D721Med (cell line): ENCODE measurements at regions not wholly inside any gene's neighbourhood (a gene's known extent, or its start where the extent isn't known, plus 50 kb on each side); places are given as distances from the start of the nearest gene placed in this dataset.

Experiments
- DNase-seq: peaks from one replicate; pipeline ENCODE4 v3.0.0; 2011; ENCODE audit warnings: low spot score; ENCODE audit not compliant: insufficient read length
- FAIRE-seq: peaks from 2 replicates; lab custom pipeline; 2011; peaks lifted over from hg19 to GRCh38; lab: Jason Lieb, UNC
- TF ChIP-seq, protein P1 (sequence below): IDR thresholded peaks from 2 replicates; pipeline ENCODE4 v1.5.1; 2012; ENCODE audit warnings: mild to moderate bottlenecking, control low read depth; ENCODE audit not compliant: insufficient read depth; ENCODE audit errors: missing control alignments

DNA sequence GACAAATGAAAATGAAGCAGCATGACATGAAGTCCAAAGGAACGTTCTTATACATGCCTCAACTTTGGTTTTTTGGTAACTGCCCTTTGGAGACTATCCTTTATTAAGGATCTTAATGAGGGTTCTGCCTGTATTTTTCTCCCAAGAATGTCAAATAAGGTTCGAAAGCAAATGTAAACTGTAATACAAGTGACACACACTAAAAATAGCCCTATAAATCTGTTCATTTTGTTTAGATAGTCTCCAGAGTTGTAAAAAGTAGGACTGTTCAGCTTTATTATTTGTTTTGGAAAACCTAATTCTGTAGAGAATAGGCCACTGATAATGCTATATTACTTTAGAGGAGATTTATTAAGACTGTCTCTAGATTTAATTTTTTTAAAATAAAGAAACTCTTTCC lies 80.5 kb upstream of the CDIN1 start:
- DNase-seq: no peak
- no peak for FAIRE-seq
- TF ChIP-seq, protein P1, sequence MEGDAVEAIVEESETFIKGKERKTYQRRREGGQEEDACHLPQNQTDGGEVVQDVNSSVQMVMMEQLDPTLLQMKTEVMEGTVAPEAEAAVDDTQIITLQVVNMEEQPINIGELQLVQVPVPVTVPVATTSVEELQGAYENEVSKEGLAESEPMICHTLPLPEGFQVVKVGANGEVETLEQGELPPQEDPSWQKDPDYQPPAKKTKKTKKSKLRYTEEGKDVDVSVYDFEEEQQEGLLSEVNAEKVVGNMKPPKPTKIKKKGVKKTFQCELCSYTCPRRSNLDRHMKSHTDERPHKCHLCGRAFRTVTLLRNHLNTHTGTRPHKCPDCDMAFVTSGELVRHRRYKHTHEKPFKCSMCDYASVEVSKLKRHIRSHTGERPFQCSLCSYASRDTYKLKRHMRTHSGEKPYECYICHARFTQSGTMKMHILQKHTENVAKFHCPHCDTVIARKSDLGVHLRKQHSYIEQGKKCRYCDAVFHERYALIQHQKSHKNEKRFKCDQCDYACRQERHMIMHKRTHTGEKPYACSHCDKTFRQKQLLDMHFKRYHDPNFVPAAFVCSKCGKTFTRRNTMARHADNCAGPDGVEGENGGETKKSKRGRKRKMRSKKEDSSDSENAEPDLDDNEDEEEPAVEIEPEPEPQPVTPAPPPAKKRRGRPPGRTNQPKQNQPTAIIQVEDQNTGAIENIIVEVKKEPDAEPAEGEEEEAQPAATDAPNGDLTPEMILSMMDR: no peak

DNA sequence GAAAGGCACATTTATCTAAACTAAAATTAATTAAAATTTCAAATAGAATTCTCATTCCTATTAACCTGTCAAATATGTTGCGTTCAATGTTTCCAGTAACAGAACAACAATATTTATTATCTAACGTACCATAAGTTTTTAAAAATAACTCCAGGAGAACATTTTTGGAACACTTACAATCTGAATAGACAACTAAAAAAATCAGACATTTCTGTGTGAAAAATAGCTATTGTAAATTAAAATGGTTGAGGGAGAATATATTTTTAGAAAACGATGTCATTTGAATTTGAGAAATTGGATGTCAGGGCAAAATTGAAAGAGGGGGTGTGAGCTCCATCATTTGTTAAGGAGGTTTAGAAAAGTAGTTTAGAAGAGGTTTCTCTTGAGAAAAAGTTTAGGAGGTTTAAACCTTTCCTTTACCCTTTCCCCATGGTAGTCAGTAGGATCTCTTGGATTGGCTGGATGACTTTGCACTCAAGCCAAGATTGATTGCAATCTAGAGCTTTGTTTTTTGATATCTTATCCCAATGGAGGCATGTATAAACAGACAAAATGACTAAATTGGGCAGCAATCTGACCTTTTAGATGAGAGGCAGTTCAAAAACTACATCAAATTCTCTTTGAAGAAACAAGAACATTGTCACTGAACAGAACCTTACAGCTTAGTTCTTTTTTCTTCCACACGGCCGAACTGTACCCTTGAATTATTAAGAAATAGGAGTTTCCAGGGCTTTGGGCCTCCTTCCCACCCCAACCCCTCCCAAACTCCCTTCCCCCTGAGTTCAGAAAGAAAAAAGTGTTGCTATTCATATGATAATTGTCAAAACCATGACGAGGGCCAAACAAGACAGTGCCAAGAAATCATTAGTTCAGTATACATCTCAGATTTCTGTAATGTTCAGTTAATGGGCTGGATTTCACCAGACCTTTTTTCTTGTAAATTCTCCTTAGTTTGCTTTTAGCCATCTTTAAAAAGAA lies 79.7 kb upstream of the CDIN1 start:
- DNase-seq: no peak
- no peak for FAIRE-seq
- TF ChIP-seq, protein P1: no peak

DNA sequence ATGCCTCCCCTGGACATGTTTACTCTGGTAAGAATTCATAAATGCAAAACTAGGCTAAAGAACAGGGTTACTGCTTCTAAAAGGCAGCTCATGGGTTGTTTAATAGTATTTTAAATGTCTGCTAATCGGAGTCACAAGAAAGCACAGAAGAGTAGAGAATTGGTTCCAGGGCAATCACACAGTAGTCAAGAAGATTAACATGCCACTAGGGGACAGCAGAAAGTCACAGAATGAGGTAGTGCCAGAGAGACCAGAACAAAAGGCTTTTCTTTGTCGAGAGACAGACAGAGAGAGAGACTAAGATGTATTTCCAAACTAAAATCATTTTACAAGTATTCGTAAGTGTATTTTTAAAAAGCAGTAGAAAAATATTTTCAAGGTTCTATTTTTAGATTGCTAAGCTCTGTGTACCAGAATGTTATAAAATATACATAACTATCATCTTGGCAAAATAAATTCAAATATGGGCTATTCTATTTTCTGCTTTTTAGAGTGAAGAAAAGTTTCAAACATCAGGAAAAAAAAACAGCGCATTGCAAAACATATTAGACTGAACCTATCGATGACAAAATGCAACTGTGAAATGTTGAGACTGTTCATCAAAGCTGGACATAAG lies 78.3 kb upstream of the CDIN1 start:
- FAIRE-seq: peak; percentile 80
- DNase-seq: no peak
- TF ChIP-seq, protein P1: peak; percentile 88

DNA sequence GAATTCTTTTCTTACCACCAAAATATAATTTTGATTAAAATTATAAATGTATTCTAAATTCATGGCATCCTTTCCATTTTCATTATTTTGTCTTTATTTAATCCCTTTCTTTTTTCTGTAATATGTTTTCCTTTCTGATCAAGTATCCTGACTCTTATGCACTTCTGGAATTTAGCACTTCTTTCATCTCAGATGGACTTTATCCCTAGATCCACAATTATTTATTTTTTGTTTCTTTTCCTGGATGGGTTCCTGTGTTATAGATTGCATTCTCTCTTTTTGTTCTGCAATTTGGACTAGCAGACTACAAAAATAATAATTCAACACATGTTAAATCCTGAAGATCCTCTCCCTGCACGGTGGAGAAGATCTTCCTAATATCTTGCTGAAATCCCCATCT lies 76.9 kb upstream of the CDIN1 start:
- peak; percentile 83 for FAIRE-seq

DNA sequence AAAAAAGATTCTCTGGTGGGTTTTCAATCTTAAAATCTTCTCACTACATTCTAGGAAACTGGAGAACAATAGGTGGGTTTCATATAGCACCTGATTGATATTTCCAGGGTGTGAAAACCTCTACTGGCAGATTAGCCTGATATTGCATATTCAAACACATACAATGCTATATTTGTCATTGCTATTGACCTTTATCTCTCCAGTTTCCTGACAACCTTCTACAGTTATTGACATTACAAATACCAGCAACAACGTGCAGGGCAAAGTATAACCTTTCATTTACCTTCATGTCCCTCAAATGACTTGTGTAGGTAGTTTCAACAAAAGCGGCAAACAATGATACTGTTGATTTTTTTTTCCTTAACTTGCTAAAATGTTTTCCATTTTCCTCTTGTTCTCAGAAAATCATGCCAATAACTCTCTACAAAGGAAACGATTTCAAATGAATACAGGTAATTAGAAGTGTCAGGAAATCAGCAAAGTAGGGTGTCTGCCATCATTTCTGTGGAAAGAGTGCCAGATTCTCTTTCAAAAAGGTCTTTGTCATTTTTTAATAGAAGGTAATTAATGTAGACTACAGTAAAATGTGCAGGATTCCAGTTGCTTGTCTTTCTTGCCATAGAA lies 72.6 kb upstream of the CDIN1 start:
- DNase-seq (no peak), FAIRE-seq (no peak)
- TF ChIP-seq, protein P1: no peak

More for the DNA sequence above, 76.9 kb upstream of the CDIN1 start:
- DNase-seq: no peak
- TF ChIP-seq, protein P1: no peak

DNA sequence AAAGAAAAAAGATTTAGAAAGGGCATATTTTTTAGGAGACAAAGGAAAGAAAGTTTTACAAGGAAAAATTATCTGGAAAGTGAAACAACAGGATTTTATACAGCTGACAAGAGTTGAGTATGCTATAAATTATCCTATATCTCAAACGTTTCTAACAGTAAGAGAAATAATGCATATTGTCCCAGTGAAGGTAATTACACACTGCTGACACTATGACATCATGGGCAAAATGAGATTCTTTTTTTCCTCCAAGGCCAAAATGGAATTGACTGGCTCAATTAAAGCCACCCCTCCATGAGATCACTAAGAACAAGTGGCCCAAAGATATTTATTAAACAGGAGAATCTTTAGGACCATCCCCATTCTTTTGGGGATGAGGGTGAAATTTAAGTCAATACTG lies 72.0 kb upstream of the CDIN1 start:
- TF ChIP-seq, protein P1: no peak
- FAIRE-seq (no peak), DNase-seq (no peak)

DNA sequence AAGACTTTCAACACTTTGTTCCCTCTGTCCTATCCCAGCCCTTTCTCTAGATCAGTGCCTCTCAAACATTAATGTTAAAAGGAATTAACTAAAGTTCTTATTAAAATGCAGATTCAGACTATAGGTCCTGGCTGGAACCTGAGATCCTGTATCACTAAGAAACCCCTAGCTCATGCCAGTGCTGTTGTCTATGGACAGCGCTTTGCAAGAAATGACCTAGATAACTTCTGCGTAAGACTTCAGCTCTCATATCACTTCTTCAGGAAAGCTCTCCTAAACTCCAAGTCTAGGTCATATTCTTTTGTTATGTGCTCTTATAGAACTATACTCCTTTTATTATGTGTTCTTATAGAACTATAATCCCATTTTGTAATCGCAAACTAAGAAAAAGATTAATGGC lies 67.8 kb upstream of the CDIN1 start:
- DNase-seq: no peak
- TF ChIP-seq, protein P1: no peak
- no peak for FAIRE-seq
